Posterior vena cava (tissue), 2 donors: ENCODE measurements at regions not wholly inside any gene's neighbourhood (a gene's known extent, or its start where the extent isn't known, plus 50 kb on each side); places are given as distances from the start of the nearest gene placed in this dataset.
"Not testable (repeated sequence)": the region's sequence is repeated elsewhere in the genome, so short reads cannot be mapped to it uniquely, and the experiment has no call there.

ENCODE experiments used
- DNase-seq: peaks from one replicate; pipeline ENCODE4 v3.0.0-alpha.2; 2020; ENCODE audit warnings: low spot score
- intact Hi-C, 2 donors: fragments of 100-400 bp; cut with DNase I; formaldehyde crosslinking; loops; one replicate each; pipeline versions ENCODE4 v1.14.1 to v1.14.2; 2022 to 2023
- donor health status: DM: yes; HTN: yes; CAD: no.
- donor health status: DM: yes; HTN: yes; CAD: no.

DNA sequence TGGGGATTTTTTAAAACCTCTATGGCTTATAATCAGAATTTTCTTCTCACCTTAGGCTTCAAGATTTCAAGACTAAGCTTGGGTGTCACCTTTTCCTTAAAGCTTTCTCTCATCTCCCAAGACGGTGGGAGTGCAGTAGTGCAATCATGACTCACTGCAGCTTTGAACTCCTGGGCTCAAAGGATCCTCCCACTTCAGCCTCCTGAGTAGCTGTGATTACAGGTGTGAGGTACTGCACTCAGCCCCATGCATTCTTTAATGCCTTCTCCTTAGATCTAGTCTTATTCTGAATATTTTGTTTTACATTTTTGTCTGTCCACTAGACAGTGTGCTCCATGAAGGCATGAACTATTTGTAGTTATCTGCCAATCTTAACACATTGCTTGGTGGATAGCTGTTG is 55.7 kb upstream of the FAT3 start:
- no peak for DNase-seq
- intact Hi-C loops: no loop called here

DNA sequence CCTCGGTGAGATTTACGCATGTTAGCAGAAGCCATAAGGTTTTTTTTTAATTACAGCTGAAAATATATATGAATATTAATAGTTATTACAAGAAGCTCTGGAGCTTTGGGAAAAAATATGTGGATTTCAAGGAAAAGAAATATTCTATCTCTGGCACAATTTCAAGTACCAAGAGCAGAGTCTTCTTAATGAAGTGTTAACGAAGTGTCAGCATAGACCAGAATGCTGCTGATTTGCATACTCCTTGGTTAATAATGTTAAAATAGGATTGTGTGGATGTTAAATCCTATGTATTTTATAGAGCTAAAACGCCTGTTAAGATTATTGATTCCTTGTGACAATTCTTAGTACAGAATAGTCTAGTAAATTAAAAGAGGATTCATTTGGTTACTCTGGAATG is 57.0 kb upstream of the FAT3 start:
- no peak for DNase-seq
- intact Hi-C loops: no loop called here

DNA sequence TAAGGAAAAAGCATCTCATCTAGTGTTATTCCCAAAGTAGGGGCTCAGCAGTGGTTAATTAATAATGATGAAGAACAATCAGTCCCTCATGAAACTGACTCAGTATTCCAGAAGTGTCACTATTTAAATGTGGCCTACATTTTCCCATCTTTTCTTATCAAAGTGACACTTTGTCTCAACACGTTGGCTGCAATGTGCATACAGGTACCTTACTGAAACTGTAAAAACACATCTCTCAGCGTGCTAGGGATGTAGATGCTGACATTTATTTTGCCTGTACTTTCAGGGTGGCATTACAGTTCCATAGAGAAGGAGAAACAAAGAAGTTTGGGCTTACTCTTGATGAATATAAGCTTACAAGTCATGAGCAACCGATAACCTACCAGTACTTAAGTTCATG is 58.3 kb upstream of the FAT3 start:
- intact Hi-C loops: no loop called here

DNA sequence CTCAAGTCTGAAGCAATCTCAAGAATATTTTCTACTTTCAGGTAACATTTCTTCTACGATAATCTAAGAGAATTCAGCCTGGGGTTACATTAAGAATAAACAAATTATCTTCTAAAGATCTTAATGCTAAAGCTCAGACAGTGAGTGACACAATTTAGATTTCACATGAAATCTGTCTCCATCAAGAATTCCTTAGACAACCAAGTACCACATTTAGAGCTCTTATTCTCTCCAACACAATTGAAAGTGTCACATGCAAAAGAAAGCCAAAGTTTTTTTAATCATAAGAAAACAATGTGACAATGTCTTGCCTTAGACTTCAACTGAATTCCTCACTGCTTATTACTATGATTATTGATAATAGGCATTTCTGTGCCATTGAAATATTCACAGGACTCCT is 60.7 kb upstream of the FAT3 start:
- intact Hi-C loops: no loop called here
- DNase-seq: no peak

More for the DNA sequence above, 58.3 kb upstream of the FAT3 start:
- no peak for DNase-seq

DNA sequence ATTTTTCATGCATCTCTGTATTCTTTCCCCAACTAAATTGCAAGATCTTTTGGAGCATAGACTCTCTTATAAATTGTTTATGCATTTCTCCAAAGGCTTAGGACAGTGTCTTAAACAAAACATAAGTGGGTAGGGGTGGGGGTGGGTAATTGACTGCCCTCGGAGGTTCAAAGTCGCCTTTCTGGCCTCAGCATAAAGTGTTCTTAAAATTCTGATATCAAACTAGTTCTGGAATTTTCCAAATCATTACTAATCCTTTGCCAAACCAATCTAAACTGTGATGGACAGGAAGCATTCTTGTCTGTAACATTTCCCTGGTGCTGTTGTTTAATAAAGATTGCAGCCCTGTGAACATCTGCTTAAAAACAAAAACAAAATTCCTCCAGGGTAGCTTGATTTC is 61.8 kb upstream of the FAT3 start:
- no peak for DNase-seq

DNA sequence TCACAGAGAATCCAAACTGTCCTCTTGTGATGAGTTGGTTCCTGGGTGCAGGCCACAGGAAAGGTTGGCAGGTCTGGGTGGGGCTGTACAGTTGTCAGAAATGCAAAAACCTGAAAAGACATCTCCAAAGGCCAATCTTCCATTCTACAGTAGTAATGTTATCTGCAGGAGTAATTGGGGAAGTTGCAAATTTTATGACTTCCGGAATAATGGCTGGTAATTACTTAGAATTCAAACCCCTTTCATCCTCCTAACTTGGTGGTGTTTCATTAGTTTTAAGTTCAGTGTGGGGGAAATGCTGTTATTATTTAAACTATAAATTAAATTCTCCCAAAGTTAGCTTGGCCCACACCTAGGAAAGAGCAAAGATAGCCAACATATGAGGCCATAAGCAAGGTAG is 64.7 kb upstream of the FAT3 start:
- DNase-seq: no peak
- intact Hi-C loops: no loop called here

More for the DNA sequence above, 61.8 kb upstream of the FAT3 start:
- intact Hi-C loops: no loop called here

DNA sequence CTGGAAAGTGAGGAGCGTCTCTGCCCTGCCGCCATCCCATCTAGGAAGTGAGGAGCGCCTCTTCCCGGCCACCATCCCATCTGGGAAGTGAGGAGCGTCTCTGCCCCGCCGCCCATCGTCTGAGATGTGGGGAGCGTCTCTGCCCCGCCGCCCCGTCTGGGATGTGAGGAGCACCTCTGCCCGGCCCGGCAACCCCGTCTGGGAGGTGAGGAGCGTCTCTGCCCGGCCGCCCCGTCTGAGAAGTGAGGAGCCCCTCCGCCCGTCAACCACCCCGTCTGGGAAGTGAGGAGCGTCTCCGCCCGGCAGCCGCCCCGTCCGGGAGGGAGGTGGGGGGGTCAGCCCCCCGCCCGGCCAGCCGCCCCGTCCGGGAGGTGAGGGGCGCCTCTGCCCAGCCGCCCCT is 67.2 kb upstream of the FAT3 start:
- intact Hi-C loops, DNase-seq: not testable (repeated sequence)

DNA sequence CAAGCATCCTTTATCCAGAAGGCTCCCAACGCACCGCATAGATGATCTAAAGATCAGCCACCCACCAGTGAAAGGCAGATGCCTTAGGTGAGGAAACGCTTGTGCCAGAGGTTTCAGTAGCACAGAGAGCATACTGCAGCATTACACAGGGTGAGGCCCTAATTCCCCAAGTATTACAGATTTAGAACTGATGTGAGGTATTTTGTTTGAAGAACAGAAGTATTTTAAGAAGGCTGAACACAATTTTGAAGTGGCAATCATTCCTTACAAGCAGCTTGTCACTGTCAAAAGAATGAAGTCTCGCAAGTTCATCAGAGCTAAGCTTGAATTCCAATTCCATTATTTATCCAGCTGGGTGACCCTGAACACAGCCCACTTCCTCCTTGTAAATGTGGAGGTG is 70.0 kb upstream of the FAT3 start:
- no peak for DNase-seq
- intact Hi-C loops: no loop called here

DNA sequence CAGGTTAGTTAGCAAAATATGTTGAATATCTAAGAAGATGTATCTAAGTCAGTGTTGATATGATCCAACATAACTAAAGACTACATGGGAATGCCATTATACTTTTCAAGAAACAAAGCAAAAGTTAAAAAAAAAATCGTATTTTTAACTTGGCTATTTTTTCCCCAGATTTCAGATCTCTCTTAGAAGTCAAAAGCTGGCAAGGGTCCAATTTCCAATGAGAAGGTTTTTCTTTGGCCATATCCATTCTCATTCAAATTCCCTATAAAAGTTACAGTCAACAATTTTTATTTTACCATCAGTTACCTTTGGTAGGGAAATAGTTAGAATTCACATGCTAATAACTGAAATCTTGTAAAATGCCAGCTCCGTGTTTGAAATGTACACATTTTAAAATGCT is 70.5 kb upstream of the FAT3 start:
- intact Hi-C loops: no loop called here
- DNase-seq: no peak

DNA sequence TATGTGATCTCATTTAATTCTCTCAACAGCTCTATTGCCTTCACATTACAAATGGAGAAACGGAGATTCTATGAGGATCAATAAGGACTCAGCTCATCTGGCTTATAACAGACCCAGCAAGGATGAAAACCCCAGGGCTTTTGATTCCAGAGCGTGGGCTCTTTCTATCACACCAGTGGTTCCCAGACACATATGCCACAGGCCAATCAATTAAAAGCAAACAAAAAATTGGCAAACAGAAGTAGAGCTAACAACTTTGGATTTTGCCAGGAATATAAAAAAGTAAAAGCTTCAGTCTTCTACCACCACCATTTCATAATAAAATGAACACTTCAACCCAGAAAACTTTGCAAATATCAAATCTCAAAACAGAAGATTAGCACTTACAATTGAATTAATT is 71.1 kb upstream of the FAT3 start:
- DNase-seq: no peak
- intact Hi-C loops: no loop called here

DNA sequence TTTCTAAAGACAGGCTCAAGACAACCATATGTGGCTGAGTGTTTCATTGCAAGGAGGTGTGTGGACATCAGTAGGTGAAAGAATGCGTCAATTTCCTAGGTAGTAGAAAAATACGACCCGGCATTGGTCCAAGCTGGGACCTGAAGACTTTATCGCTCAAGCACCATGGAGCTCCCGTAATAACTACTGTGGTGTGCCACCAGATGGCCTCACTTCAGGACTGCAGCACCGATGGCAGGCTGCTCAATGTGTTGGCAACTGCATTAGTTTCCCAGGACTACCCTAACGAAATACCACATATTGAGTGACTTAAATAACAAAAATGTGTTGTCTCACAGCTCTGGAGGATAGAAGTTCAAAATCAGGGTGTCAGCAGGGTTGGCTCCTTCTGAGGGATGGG is 72.4 kb upstream of the FAT3 start:
- intact Hi-C loops: no loop called here
- DNase-seq: no peak

DNA sequence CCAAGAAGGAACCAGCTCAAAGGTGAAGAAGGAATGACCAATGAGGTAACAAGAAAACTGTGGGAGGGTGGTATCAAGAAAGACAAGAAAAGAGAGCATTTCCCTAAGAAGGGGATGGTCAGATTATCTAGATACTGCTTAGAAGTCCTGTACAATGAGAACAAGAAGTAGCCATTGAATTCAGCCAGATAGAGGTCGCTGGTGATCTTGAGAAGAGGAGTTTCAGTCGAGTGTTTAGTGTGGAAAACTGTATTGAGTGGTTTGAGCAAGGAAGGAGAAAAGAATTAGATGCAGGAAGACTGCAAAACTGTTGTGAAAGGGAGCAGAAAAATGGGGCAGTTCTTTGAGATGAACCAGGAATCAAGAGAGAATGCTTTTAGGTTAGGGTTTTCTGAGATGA is 74.6 kb upstream of the FAT3 start:
- intact Hi-C loops: no loop called here
- no peak for DNase-seq

DNA sequence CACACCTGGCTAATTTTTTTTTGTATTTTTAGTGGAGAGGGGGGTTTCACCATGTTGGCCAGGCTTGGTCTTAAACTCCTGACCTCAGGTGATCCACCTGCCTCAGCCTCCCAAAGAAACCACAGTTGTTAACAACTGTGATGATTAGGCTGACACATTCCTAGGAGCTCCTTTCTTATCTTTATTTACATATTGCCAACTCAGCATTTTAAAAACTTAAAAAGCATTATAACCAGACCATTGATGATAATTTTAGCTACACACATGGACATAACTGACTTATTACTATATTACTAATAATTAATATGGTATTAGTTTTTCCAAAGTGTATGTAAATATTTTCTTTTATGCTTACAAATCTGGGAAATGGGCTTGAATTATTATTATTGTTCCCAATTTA is 82.9 kb upstream of the FAT3 start:
- DNase-seq: no peak
- intact Hi-C loops: no loop called here

DNA sequence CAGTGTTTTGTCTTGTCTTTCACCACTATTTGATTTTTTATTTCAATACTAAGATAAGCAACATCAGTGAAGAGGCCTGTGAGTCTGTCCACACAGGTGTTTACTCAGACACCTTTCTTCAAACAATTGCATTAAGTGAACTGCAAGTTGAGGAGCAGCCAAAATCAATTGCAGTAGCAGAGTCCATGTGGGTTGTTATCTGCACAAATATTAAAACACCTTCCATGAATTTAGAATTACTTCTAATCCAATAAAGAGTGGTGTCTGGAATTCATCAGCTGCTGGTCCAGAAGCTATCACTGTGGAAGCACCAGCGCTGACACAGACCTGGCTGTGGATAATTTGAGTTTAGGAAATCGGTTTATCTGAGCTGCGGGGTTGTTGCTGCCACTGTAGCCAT is 83.5 kb upstream of the FAT3 start:
- intact Hi-C loops: no loop called here
- DNase-seq: no peak

DNA sequence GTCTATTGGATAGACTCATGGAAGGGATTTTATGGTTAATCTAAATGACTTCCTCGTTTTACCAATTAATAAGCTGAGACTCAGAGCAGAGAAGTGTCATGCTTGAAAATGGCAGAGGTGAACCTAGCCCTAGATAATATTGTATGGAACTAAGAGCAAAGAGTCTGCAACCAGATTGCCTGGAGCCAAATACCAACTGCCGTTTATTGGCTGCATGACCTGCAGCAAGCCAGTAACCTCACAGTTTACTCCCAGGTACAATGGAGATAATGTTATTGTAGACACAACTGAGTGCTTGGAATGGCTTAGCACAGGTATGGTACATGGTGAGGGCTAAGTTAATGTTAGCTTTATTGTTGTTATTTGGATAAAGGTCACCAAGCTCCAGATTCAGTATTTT is 84.6 kb upstream of the FAT3 start:
- intact Hi-C loops: no loop called here
- DNase-seq: no peak

DNA sequence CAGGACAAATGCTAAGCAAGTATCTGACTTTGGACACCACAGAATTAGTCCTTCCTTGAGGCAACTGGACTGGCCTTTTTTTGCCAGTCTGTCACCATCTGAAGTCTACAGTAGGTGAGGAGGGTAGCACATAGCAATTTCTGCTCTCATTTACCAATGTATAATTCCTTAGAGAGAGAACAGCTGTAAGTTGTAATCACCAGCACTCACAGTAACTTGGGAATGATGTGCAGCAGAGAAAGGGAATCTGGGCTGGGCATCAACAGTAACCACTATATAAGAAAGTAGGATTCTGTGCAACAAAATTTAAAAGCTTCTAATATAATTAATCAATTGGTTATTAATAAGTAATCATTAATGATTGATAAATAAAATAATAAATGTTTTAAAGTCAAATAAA is 86.3 kb upstream of the FAT3 start:
- intact Hi-C loops: loop anchor here in 1 of 2 donors (5.0 kb wide), 1 partner anchor 1416 kb away; no protein-coding TSS in a partner anchor

DNA sequence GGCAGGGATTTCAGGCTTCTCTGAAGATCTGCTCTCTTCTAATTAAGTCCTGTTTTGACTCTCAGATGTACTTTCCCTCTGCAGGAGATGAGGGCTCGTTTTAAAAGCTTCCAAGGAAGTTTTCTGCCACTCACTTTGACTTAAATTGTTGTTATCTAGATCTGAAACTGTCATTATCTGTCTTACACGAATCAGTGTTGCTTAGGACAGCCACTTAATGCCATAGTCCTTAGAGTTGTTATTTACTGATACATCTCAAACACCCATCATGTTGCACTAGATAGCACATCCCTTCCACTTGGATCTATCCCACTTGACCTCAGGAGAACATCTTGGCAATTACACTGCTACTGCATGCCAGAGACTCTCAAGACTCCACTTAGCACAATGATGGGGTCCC is 86.9 kb upstream of the FAT3 start:
- intact Hi-C loops: loop anchor here in 1 of 2 donors (5.0 kb wide), 1 partner anchor 1415 kb away; no protein-coding TSS in a partner anchor
- DNase-seq: no peak

More for the DNA sequence above, 86.3 kb upstream of the FAT3 start:
- no peak for DNase-seq

DNA sequence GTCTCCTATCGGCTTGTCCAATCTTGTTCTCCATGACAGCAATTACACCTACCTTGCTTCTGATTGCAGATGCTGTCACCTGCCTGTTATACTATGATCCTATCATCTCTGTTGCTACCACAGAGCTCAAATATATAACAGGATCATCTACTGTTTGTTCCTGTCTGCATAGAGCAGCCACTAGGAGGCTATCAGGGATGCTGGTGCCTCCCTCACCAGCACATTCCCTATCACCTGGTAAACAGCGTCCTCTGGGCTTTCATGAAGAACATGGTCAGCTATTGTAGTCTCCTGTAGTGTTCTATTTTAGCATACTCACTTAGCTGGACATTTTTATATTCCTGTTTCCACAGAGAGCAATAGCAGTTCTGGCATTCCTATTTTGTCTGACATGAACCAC is 87.8 kb upstream of the FAT3 start:
- no peak for DNase-seq
- intact Hi-C loops: loop anchor here in 1 of 2 donors (5.0 kb wide), 1 partner anchor 1414 kb away; no protein-coding TSS in a partner anchor

DNA sequence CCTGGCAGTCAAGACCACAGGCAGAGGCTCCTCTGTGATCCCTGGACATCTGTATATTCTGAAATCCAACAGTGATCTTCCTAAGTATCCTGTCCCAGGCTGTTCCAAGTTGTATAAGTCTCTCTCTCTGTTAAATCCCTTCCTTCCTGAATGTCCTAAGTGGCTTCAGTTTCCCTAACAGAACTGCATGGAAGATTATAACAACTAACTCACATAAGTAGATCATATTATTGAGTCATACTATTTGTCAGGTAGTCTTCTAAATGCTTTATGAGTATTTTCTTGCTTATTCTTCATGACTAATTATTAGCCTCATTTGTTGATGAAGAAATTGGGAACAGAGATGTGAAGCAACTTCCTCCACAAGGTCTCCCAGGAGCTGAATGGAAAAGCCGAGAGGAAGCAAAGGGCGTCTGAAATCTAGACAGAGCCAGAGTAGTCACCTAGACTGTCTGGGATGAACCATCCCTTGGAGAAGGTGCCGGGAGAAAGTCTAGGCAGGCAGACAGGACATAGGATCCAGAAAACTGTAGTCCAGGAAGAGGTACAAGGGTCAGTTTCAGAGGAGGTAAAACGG is 93.2 kb upstream of the FAT3 start:
- intact Hi-C loops: no loop called here

DNA sequence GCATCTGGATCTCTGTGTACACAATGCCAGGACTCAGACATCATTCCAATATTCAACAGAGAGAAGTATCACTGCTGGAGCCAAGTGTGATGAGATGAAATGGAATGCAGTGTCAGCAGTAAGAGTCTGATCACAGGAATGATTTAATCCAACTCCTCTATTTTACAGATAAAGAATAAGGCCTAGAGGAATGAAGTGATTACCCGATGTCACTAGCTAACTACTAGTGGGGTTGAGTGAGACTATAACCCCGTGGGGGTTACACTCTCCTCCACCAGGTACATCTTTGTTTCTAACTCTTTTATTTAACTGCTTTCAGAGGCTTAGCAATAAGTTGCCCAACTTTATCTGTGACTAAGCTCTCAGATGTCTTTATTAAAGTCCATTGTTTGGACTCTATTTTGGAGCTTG is 94.2 kb upstream of the FAT3 start:
- intact Hi-C loops: no loop called here
- no peak for DNase-seq

More for the DNA sequence above, 93.2 kb upstream of the FAT3 start:
- DNase-seq: no peak

DNA sequence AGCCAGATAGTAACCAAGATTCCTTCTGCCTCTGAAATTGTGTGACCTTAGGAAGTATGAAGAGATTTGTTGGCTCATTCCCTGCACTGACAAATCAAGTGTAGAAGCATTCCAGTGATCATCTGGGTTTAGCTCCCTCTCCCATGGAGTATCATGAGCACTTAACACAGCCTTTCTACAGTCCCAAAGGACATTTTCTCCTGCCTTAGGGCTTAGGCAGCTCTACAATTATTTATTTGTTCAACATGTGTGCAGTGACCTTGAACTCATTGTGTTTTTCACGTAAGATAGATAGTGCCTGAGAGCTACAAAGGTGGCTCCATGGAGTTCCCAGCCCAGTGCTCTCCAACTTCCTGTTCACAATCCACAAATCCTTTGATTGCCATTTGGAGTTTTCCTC is 94.8 kb upstream of the FAT3 start:
- intact Hi-C loops: no loop called here
- DNase-seq: no peak

DNA sequence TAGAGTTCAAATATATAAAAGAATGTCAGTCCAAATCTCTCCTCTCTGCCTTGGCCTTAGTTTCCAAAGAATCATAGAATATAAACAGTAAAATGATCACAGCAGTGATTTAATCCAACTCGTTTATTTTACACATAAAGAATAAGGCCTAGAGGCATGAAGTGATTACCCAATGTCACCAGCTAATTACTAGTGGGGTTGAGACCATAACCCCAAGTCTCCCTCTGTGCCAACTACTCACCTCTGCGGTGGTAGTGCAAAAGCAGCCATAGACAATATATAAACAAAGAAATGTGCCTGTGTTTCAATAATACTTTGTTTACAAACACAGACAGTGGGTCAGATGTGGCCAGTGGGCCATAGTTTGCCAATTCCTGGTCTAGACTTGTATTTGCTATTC is 96.6 kb upstream of the FAT3 start:
- no peak for DNase-seq
- intact Hi-C loops: no loop called here
